GM21737 (cell line): ENCODE measurements at regions not wholly inside any gene's neighbourhood (a gene's known extent, or its start where the extent isn't known, plus 50 kb on each side); places are given as distances from the start of the nearest gene placed in this dataset.
A peak's percentile ranks its signal among the peaks of the same experiment; 100 is the strongest.

Experiments used
- ATAC-seq: cut with Tn5 transposase; IDR thresholded peaks from one replicate; pipeline ENCODE4 v1.9.1; 2021; ENCODE audit warnings: mild to moderate bottlenecking, moderate library complexity; ENCODE audit not compliant: unreplicated experiment

DNA sequence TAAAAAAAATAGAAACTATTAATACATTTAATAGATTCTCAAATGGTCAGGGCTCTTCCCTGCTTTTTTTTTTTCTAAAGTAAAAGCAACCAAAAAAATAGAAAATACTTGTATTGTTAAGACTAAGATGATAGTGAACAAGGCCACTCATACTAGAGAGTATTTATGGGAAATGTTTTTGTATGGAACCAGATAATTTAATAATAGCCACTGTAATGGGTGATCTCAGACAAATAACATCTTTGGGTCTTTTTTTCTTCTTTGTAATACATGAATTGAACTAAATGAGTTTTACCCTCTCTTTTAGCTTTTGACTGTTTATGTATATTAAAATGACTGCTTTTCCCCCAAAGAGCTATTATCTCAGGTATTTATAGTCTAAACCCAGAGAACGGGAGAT is 92.1 kb upstream of the ELOVL6 start:
- no peak for ATAC-seq

DNA sequence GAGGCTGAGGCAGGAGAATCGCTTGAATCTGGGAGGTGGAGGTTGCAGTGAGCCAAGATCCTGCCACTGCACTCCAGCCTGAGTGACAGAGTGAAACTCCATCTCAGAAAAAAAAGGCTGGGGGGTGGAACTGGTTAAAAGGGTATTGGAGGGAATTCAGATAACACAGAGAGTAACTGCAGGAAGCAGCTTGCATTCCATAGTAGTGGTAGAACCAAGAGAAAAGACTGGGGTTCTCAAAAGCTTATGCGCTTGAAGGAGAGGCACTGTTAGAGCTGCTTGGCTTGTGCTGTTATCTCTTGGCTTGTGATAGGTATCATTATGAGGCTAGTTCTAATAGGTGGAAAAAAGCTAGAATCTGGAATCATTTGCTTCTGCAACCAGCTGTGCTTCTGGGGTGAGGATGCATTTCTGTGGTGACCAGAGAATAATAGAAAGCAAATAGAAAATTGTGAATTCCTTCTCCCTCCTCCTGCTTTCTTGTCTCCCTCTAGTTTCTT is 91.2 kb upstream of the ELOVL6 start:
- ATAC-seq: no peak

DNA sequence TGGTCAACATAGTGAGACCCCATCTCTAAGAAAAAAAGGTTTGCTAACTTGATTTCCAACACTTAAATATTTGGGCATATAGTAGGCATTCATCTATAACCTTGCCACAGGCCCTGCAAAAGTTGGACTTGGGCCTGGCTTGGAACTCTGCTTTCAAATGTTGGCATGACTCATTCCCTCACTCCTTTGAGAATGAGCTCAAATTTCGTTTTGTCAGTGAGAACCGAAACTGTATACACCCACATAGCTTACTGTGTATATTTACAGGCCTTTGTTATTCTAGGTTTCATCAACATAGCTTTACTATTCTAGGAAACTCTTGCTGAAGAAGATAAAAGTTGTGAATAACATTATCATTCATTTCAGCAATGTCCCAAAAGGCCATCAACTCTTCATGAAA is 88.7 kb upstream of the ELOVL6 start:
- peak; percentile 99 for ATAC-seq

- no peak for ATAC-seq
Observed at GRCh38 chr4:110278127-110278526, 79.7 kb upstream of the ELOVL6 start.

GRCh38 chr4:110275871-110276270 is 77.5 kb upstream of the ELOVL6 start:
- no peak for ATAC-seq

GRCh38 chr4:110271986-110272385 is 73.6 kb upstream of the ELOVL6 start:
- ATAC-seq: no peak

GRCh38 chr4:110270492-110271197 is 72.2 kb upstream of the ELOVL6 start:
- ATAC-seq: no peak

- no peak for ATAC-seq
Observed at GRCh38 chr4:110268790-110269189, 70.4 kb upstream of the ELOVL6 start.

DNA sequence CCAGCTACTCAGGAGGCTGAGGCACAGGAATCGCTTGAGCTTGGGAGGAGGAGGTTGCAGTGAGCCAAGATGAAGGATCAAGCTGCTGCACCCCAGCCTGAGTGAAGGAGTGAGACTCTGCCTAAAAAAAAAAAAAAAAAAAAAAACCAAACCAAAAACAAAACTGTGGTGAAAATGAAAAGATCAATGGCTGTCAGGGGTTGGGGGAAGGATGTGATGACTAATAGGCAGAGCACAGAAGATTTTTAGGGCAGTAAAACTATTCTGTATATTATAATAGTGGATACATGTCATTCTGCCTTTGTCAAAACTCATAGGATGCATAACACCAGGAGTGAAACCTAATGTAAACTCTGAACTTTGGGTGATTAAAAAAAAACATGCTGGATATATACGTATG is 69.9 kb upstream of the ELOVL6 start:
- ATAC-seq: no peak

DNA sequence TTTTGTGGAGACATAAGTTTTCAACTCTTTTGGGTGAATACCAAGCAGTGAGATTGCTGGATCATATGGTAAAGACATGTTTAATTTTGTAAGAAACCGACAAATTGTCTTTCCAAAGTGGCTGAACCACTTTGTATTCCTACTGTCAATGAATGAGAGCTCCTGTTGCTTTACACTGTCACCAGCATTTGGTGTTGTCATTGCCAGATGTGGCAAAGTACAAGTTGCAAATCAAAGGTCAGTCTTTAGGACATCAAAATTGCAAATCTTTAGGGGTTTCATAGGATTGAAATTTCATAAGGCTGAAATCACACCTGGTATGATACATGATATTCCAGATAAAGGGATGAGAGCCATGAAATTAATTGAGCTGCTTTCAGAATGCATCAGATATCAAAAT is 67.7 kb upstream of the ELOVL6 start:
- ATAC-seq: no peak

DNA sequence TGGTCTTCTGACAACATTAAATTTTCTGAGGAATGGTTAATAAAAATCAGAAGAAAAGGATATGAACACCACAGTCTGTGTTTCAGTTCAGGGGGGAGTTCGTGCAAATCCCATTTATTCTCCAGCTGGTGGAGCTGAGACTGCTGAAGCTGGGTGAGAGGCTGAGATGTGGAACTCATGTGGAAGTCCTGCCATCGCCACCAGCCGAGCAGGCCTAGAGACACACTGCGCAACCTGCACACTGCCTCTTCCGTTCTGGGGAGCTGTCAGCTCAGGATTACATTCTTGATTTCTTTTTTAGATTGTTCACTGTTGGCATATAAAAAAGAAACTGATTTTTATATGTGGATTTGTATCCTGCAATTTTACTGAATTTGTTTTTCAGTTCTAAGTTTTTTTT is 66.6 kb upstream of the ELOVL6 start:
- ATAC-seq: no peak

DNA sequence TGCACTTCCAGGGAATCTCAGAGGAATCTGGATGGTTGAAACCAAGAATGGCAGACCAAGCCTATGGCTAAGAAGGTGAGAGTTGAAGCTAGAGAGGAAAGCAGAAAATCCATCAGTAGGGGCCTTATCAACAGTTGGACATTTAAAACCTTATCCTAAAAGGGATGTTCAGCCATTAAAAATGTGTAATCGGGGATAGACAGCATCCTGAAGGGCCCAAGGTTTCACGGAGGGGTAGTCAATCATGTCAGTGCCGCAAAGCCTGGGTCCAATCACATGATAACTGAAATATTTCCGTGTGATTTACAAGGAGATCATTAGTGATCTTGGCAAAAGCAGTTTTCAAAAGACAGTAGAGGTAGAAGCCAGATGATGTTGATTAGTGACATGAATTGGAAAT is 61.9 kb upstream of the ELOVL6 start:
- ATAC-seq: no peak

- no peak for ATAC-seq
Observed at GRCh38 chr4:110250023-110250387, 51.6 kb upstream of the ELOVL6 start.

DNA sequence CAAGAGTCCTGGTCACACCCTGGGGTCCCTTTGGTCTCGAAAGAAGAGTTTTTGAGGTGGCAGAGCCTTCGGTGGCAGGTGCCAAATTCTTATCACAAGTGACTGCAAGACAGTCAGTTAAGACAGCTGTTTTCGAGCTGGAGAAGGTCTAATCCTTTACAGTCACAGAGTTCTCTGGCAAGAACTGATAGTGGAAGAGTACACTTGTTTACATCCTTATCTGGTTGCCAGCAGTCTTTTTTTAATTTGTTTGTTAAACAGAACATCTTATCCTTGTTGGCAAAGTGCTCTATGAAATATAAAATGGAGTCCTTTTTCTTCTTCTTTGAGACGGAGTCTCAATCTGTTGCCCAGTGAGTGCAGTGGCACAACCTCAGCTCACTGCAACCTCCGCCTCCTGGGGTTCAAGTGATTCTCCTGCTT is 50.4 kb upstream of the ELOVL6 start:
- no peak for ATAC-seq
